Keratinocyte (primary cell): ENCODE measurements at regions not wholly inside any gene's neighbourhood (a gene's known extent, or its start where the extent isn't known, plus 50 kb on each side); places are given as distances from the start of the nearest gene placed in this dataset.

ENCODE experiments used
- DNase-seq: peaks from one replicate; pipeline ENCODE4 v3.0.0-alpha.2; 2011; ENCODE audit warnings: low read depth, missing footprints, low spot score
- FAIRE-seq: peaks from 2 replicates; lab custom pipeline; 2011; peaks lifted over from hg19 to GRCh38; lab: Jason Lieb, UNC
- H2AFZ ChIP-seq: 2 replicates; pipeline ENCODE4 v1.6.0; 2012; ENCODE audit warnings: low read length, control low read depth, inconsistent platforms; ENCODE audit not compliant: control insufficient read depth
- H3K27ac ChIP-seq: 2 replicates; pipeline ENCODE4 v1.5.1; 2011; ENCODE audit warnings: low read length; ENCODE audit not compliant: control insufficient read depth, insufficient read depth
- H3K27me3 ChIP-seq: 3 replicates; pipeline ENCODE4 v1.6.0; 2011; ENCODE audit warnings: low read length; ENCODE audit not compliant: control insufficient read depth, insufficient read depth; ENCODE audit errors: extremely low read depth
- H3K36me3 ChIP-seq, 2 experiments: 2 replicates in 1 of 2; 3 replicates in 1 of 2; pipeline ENCODE4 v1.5.1; 2011; ENCODE audit warnings: low read length in 2 of 2, mild to moderate bottlenecking in 1 of 2; ENCODE audit not compliant: control insufficient read depth in 2 of 2, insufficient read depth in 2 of 2; ENCODE audit errors: extremely low read depth in 1 of 2
- H3K4me1 ChIP-seq: 3 replicates; pipeline ENCODE4 v1.5.1; 2011; ENCODE audit warnings: low read length; ENCODE audit not compliant: control insufficient read depth, insufficient read depth; ENCODE audit errors: extremely low read depth
- H3K4me2 ChIP-seq: 3 replicates; pipeline ENCODE4 v1.6.0; 2011; ENCODE audit warnings: low read depth, low read length; ENCODE audit not compliant: control insufficient read depth, insufficient read depth; ENCODE audit errors: extremely low read depth
- H3K4me3 ChIP-seq, 3 experiments: fragments of 200-600 bp in 1 of 3; sonication (generic) in 1 of 3; 2 replicates in 2 of 3; 3 replicates in 1 of 3; pipeline ENCODE4 v1.5.1; 2011 to 2016; ENCODE audit warnings: low read length in 3 of 3, mild to moderate bottlenecking in 3 of 3, control low read depth in 2 of 3, inconsistent platforms in 1 of 3, low read depth in 1 of 3, mixed read lengths in 1 of 3, mixed run types in 1 of 3, moderate library complexity in 1 of 3; ENCODE audit not compliant: control insufficient read depth in 2 of 3, insufficient read depth in 2 of 3; ENCODE audit errors: extremely low read depth in 1 of 3
- H3K79me2 ChIP-seq: 2 replicates; pipeline ENCODE4 v1.6.0; 2012; ENCODE audit warnings: low read length; ENCODE audit not compliant: control insufficient read depth, insufficient read depth
- H3K9ac ChIP-seq: 3 replicates; pipeline ENCODE4 v1.6.0; 2011; ENCODE audit warnings: low read length; ENCODE audit not compliant: control insufficient read depth, insufficient read depth; ENCODE audit errors: extremely low read depth
- H3K9me1 ChIP-seq: 3 replicates; pipeline ENCODE4 v1.6.0; 2011; ENCODE audit warnings: low read length; ENCODE audit not compliant: control insufficient read depth, insufficient read depth; ENCODE audit errors: extremely low read depth
- H3K9me3 ChIP-seq: 2 replicates; pipeline ENCODE4 v1.5.1; 2012; ENCODE audit warnings: low read depth, low read length; ENCODE audit not compliant: control insufficient read depth
- H4K20me1 ChIP-seq: 3 replicates; pipeline ENCODE4 v1.6.0; 2011; ENCODE audit warnings: low read length; ENCODE audit not compliant: control insufficient read depth, insufficient read depth; ENCODE audit errors: extremely low read depth
- EZH2 ChIP-seq: IDR thresholded peaks from one replicate; pipeline ENCODE4 v1.6.1; 2012; ENCODE audit warnings: inconsistent platforms, mild to moderate bottlenecking, low read length, moderate library complexity
- dilution Hi-C: fragments of 300-500 bp; cut with MboI; formaldehyde crosslinking; loops from one replicate; pipeline ENCODE4 v1.7.0; 2020; ENCODE audit warnings: low sequenced_read_pairs; ENCODE audit not compliant: extremely low pct_ligation_motif_present
- TF ChIP-seq, protein P1 (sequence below), 3 experiments: IDR thresholded peaks in 1 of 3; conservative IDR thresholded peaks in 1 of 3; optimal IDR thresholded peaks in 1 of 3; 2 replicates in 2 of 3; 3 replicates in 1 of 3; pipeline versions ENCODE3 to v1.5.1; 2011; ENCODE audit warnings: low read length in 3 of 3, mild to moderate bottlenecking in 3 of 3, moderate library complexity in 2 of 3, control low read depth in 1 of 3, inconsistent platforms in 1 of 3; ENCODE audit not compliant: insufficient read depth in 2 of 3; ENCODE audit errors: extremely low read depth in 1 of 3

DNA sequence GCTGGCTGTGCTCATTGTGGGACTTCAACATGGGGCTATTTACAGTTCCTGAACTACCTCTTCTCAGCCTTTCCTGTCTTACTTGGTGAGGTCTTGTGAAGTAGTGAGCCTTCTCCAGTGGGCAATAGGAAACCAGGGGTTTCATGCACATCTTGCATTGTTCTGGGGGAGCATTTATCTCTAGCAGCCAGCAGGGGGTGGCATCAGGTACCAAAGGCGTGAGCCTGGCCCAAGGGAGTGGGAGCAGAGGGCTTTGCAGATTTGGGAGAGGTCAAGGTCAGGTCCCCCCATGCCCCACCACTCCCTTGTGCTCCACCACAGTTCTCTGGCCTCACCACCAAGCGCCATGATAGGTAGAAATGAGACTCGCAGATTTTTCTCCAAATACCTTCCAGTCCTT lies 85.4 kb upstream of the NPTX2 start:
- Histone ChIP-seq H3K9me1 (no peaks in the 10 kb centered on the region), H3K9ac (no peak overlapping the region), H3K9me3 (no peaks in the 10 kb centered on the region), H3K27me3 (no peaks in the 10 kb centered on the region), H3K36me3 (no peaks in the 10 kb centered on the region), H2AFZ (no peak overlapping the region), H3K4me1 (no peaks in the 10 kb centered on the region), H3K4me2 (no peak overlapping the region), H3K27ac (no peak overlapping the region), H3K79me2 (no peaks in the 10 kb centered on the region), H3K4me3 (no peak overlapping the region), H4K20me1 (no peaks in the 10 kb centered on the region)
- no peak for FAIRE-seq
- DNase-seq: no peak
- dilution Hi-C loops: no loop called here
- TF ChIP-seq EZH2: no peak
- TF ChIP-seq, protein P1, sequence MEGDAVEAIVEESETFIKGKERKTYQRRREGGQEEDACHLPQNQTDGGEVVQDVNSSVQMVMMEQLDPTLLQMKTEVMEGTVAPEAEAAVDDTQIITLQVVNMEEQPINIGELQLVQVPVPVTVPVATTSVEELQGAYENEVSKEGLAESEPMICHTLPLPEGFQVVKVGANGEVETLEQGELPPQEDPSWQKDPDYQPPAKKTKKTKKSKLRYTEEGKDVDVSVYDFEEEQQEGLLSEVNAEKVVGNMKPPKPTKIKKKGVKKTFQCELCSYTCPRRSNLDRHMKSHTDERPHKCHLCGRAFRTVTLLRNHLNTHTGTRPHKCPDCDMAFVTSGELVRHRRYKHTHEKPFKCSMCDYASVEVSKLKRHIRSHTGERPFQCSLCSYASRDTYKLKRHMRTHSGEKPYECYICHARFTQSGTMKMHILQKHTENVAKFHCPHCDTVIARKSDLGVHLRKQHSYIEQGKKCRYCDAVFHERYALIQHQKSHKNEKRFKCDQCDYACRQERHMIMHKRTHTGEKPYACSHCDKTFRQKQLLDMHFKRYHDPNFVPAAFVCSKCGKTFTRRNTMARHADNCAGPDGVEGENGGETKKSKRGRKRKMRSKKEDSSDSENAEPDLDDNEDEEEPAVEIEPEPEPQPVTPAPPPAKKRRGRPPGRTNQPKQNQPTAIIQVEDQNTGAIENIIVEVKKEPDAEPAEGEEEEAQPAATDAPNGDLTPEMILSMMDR (optimal IDR thresholded peaks at IDR 0.05 in 1 of 3, IDR thresholded peaks at IDR 0.05 in 1 of 3, conservative IDR thresholded peaks at IDR 0.05 in 1 of 3; ENCODE audit: extremely low read depth in 1 of 3, insufficient read depth in 2 of 3, low read length in 3 of 3): no peak

DNA sequence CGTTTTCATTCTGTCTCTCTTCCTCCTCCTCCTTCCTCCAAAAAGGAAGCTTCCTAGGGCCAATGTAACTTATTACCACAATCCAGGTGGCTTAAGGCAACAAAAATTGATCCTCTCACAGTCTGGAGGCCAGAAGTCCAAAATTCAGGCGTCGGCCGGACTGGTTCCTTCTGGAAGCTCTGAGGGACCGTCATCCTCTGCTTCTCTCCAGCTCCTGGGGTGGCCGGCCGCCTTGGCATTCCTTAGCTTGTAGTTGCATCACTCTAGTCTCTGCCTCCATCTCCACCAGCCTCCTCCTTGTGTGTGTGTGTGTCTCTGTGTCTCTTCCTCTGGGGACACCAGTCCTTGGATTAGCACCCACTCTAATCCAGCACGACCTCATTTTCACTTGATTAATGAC lies 89.0 kb upstream of the NPTX2 start:
- Histone ChIP-seq H3K9ac (no peak overlapping the region), H3K36me3 (no peaks in the 10 kb centered on the region), H3K27me3 (no peaks in the 10 kb centered on the region), H3K27ac (no peak overlapping the region), H4K20me1 (no peaks in the 10 kb centered on the region), H3K9me1 (no peaks in the 10 kb centered on the region), H3K4me3 (no peak overlapping the region), H2AFZ (no peak overlapping the region), H3K4me2 (no peak overlapping the region), H3K79me2 (no peaks in the 10 kb centered on the region), H3K9me3 (no peaks in the 10 kb centered on the region), H3K4me1 (no peaks in the 10 kb centered on the region)
- dilution Hi-C loops: no loop called here
- no peak for TF ChIP-seq EZH2
- TF ChIP-seq, protein P1 (optimal IDR thresholded peaks at IDR 0.05 in 1 of 3, IDR thresholded peaks at IDR 0.05 in 1 of 3, conservative IDR thresholded peaks at IDR 0.05 in 1 of 3; ENCODE audit: extremely low read depth in 1 of 3, insufficient read depth in 2 of 3, low read length in 3 of 3): no peak
- DNase-seq (no peak), FAIRE-seq (no peak)
